GM21723 (cell line): ENCODE measurements at regions not wholly inside any gene's neighbourhood (a gene's known extent, or its start where the extent isn't known, plus 50 kb on each side); places are given as distances from the start of the nearest gene placed in this dataset.

ENCODE experiments used
- ATAC-seq: cut with Tn5 transposase; IDR thresholded peaks from one replicate; pipeline ENCODE4 v1.9.1; 2021; ENCODE audit warnings: mild to moderate bottlenecking, moderate library complexity; ENCODE audit not compliant: unreplicated experiment

DNA sequence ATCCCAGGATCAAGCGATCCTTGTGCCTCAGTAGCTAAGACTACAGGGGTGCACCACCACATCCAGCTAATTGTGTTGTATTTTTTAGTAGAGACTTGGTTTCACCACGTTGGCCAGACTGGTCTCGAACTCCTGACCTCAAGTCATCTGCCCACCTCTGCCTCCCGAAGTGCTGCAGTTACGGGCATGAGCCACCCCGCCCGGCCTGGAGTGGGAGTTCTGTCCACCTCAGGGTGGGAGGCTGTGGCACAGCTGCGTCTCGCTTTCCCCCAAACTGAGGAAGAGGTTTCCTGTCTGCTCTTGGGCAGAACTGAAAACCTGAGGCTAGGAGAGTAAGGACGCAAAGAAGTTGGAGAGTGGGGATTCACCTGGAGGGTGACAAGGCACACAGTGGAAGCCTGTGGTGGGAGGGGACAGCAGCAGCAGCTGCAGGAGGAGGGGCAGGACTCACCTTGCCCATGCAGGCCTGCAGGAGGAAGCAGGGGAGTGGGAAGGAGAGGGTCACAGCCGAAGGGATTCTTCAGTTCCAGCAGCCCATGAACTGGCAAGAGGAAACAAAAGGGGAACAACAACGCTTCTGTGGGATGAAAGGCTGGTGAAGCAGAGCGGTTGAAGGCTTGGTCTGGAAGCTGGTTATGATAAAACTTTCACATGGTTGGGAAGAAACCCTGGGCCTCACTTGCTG lies 181.4 kb downstream of the GAS1 start:
- ATAC-seq, result no peak

DNA sequence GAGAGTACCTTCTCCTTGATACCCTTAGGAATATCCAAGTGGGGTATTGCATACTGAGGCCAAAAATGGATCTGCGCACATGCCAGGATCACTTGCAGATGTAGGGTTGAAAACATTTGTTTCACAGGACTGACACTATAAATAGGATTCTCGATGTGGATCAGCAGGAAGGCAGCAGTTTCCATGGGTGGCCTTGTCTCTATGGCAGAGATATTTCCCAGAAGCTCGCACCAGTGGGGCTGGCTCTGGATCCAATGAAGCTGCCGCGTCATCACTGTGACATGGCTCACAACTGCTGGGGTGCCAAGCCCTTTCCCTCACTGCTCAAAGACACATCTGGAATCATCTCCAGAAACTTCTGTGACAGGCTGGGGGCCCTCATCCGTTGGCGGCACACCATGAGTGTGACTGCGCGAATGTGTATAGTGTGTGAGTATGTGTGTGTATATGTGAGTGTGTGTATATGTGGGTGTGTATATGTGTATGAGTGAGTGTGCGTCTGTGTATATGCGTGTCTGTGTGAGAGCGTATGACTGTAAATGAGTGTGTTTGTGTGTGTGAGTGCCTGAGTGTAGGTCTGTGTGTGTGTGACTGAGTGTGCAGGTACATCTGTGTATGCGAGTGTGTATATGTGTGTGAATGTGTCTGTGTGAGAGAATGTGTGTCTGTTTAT lies 182.5 kb downstream of the GAS1 start:
- no peak for ATAC-seq

DNA sequence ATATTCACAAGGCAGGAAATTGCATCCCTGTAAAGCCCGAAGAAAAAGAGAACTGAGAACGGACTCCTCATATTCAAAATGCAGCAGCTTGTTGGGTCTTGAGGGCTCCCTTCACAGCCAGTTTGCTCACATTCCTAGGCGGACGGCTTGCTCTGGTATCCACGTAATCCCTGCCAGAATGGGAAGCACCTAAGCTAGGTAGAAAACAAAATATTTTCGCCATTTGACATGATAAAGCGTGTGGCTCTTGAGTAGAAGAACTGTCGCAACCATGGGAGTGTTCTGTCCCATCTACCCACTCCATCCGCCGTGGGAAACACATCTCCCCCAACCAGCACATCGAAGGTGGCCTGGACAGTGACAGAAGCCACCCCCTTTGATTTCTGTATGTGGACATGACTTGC lies 183.1 kb downstream of the GAS1 start:
- ATAC-seq, result no peak

DNA sequence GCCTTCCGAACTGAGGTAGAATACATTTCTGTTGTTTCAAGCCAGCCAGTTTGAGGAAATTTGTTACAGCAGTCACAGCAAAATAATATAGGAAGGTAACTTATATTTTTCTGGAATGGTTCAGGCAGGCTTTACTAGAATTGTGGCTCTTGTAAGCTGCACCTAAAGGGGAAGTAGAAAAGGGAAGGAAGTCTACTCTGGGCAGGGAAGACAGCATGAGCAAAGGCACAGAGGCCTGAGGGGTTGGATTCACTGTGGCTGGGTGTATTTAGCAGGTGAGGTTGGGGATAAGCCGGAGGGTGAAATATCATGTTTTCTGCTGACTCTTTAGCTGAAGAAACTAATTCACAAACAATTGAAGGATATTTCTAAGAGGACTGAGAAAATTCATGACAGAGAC lies 183.5 kb downstream of the GAS1 start:
- no peak for ATAC-seq

DNA sequence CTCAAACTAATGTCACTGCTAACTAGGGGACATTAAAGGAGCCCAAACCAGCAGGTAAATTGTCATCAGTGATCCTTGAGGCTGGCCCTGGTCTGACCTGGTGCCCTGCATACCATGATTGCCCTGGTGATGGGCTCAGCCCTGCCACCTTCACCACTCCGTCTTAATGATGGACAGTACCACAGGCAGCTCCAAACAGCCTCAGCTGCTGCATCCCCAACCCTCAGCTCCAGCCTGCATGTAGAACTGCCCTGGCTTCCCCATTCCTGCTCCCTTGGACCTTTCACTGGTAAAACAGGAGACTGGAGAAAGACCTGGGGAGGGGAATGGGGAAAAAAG lies 190.0 kb downstream of the GAS1 start:
- ATAC-seq, result no peak

DNA sequence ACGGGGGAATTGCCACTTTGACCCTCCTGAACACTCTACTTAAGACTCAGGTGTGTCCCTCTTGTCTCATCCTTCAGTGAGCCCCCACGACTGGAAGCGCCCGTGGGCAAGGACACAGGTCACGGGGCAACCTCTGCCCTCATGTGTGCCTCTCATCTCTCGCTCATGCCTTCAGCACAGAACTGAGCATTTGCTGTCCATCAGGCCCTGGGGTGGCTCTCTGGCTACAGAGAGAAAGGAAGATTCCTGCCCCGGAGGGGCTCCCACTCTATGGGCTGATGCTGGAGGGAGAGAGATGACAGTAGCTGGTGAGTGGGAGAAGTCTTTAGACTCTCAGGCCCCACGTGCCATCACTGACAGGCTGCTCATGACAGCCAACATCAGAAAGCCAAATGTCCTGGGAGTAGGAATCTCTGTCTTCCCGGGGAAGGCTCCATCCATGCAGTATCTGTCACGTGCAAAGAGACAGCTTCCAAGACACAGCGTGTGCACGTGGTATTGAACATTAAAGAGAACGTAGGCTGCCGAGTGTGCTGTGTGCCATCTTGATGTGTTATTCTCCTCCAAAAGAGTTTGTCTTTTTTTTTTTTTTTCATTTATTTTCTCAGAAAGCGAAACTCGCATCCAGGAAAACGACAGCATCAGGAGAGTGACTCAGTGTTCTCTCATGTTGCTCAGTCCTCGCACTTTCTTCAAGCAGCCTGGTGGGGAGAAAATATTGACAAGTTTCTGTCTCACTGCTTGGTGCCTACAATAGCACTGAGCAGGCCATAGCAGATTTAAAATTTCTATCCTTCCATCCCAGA lies 190.5 kb downstream of the GAS1 start:
- ATAC-seq, result no peak

DNA sequence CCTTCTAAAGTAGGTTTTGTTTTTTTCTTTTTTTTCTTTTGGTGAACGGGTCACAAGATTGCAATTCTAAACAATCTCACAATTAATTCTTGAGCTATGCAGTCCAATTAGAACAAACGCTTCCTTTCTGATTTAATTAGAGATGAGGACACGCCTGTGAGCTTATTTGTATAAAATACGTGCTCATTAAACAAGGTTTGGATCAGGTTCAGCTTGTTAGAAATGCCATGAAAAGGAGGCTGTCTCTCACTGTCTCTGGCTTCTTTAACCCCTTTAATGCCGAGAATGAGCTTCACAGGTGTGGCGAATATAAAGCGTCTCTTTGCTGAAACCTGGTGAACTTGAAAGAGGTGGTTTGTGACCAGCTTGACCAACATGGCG lies 191.8 kb downstream of the GAS1 start:
- no peak for ATAC-seq

DNA sequence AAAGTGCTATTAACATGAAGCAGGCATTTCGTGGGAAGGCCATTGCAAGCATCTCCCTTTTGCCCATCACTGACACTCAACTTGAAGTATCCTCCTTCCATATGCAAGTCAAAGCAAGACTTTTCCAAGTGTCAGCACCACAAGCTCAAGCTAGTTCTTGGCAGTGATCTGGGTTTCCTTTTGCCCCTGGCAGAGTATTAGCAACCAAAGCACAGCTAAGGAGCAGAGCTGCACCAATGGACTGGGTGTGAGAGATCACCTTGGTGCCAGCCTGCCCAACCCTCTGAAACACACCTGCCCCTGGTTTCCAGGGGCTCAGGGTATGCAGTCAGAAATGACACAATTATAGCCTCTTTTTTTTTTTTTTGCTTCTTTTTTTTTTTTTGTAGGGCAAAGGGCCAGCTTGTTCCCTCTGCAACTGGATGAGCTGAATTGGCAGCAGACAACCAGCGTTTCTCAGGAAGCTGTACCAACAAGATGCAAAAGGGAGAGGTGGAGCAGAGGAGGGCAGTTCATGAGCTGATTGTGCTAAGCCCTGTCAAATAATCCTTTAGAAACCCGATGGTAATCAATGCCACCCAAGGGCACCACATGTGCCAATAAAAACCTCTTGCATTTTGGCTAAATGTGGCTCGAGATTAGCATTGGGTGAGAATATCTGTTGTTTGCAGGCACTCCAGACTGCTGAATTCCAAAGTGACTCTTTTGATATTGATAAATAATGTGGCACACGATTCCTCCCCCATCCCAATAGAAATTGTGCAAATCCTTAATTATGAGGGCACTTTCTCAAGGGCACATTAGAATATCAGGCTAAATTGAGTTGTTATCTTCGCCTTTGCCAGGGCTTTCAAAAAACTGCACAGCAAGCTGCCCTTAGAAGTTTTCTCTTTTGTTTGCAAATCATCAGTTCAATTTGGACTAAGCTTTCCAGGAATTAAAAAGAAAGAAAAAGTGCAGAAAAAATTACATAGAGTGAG lies 192.4 kb downstream of the GAS1 start:
- no peak for ATAC-seq

DNA sequence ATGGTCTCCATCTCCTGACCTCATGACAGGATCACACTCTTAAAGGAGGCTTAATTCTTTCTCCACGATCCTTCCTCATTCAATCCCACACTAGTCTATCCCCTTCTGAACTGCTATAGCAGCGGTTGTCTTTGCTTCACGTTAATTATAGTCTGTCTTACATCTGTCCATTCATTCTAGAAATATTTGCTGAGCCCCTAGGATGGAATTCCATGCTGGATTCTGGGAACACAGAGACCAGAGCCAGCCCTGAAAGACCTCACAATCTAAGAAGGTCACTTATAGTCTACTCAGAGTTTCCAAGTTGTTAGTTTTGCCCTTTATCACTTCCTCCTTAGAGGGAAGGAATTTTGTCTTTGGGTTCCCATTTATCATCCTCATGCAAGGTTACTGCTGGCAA lies 193.5 kb downstream of the GAS1 start:
- ATAC-seq, result no peak

DNA sequence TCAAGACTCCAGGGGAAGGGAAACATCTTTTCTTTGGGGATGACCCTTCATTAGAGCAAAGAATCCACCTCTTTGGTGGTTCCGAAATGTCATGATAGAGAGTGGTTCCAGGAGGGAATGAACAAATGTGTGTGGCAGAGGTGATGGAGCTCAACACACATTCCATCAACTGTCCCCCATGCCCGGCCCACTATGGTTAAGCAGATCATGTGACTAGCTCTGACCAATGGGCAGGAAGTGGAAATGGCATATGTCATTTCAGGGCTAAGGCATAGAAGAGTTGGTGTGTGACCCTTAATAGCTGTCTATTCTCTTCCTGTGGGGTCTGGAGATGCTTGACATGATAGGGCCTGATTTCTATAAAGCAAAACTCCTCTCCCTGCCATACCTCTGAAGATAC lies 194.6 kb downstream of the GAS1 start:
- no peak for ATAC-seq

DNA sequence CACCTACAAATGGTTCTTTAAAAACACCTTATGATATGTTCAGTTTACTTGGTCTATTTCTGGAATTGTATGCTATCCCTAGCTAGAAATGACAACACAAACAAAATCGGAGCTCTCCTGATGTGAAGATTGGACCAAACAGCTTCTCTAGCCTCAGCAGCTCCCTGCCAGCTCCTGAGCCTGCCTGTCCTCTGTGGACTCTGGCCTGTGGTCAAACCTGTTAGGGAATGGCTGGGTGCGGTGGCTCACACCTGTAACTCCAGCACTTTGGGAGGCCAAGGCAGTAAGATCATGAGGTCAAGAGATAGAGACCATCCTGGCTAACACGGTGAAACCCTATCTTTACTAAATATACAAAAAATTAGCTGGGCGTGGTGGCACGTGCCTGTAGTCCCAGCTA lies 195.3 kb downstream of the GAS1 start:
- ATAC-seq, result no peak

DNA sequence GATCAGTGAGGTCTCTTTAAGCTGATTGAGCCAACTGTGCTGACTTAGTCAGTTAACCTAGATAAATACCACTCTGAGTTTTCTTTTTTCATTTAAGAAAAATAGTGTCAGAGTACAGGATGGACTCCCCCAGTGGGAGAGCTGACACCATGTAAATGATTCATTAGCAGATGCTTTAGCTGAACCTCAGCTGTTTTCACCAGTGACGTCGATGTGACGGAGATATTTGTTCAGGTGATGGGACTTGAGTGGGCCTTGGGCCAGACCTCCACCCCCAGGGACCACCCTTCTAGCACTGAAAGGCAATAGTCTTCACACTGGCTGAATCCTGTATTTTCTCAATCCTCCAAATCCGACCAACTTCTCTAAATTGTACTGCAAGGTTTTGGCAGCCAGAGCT lies 196.1 kb downstream of the GAS1 start:
- no peak for ATAC-seq

DNA sequence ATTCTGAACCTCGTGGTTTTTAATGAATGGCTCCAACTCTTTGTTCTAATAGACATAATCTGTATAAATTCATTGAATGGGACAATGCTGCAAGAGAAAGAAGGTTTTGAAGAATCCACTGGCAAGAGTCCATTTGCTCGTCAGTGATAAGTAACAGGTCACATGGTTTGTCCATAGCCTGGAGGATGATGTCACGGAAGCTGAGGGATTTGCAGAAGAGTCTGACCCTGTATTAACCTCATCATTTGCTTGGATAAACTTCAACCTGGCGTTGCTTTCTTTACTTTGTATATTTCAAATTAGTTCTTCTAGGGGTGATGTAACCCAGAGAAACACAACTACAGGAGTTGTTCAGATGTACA lies 197.4 kb downstream of the GAS1 start:
- no peak for ATAC-seq

DNA sequence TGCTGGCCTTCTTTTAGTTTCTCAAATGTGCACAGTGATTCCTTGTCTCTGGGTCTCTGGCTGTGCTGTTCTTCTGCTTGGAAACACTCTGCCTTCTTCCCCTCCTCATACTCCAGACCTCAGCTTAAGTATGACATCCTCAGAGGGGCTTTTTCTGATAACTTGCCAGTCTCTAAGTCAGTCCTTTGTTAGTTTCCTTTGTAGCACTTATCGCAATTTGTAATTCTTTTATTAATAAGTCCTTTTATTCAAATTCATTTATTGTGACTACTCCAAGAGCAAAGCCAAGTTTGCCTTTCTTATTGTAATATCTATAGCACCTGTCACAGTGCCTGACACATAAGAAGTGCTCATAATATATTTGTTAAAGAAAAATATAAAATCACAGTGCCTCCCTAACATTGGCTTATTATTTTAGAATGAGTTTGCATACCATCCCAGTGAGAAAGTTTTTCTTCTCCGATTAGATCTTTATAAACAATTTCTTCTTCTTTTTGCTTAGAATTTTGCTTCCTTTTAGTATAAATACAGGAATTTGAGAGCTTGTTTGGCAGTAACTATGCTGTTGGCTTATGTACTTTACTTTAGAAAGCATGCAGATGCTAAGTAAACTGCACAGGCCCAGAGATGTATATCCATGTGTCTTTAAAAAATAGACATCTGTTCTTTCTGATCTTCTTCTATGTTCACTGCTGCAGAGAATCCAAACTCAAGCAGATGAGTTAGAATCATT lies 198.0 kb downstream of the GAS1 start:
- no peak for ATAC-seq

DNA sequence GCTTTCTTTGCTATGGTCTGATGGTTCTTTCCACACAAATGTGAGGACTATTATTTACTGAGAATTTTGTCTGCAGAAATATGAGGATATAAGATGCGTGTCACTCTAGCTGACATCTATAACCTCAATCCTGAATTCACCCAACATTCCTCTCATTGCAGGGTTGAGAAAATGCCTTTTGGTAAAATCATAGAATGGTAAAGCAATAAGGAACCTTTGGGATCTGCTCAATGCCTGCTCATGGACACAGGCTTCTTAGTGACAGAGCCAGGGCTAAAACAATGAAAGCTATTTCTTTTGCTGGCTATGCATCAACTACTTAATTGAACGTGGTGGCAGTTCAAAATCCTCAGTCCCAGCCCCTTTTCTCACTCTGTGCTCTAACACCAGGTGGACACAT lies 199.6 kb downstream of the GAS1 start:
- no peak for ATAC-seq

DNA sequence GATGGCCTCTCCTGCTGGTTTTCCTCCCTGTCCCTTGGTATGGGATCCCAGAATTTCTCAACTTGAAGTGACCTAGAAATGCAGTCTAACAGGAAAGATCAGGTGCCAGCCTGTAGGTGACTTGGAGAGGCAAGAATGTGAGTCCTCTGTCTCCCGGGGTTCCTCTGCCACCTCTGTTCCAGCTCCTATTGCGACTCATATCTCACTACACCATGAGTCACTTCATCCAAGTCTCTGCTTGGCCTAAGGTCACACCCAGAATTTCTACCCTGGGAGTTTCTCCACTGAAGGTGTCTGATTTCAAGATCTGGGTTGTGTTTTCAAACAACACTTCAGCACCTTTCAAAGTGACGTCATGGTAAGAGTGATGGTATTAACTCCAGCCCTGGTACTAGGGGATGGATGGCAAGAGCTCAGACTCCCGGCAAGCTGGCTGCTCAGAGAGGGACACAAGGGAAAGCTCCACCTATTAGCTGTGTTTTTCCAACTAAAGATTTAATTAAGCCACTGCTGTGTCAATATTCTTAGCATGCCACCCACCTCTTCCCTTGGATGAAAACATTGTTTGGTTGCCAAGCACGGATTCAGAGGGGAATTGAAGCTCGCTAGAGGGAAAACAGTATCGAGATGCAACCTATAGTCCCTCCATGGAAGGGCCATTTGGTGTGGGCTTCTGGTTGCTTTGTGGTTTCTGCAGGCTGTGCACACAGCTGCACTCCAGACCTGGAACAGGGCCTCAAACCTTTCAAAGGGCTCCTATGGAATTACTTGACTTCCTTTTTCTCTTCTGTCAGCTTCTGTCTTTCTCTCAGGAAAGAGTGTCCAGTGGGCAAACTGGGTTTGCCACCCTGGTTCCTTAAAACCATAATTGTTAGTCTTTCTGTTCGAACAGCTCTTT lies 205.7 kb downstream of the GAS1 start:
- ATAC-seq, result no peak

DNA sequence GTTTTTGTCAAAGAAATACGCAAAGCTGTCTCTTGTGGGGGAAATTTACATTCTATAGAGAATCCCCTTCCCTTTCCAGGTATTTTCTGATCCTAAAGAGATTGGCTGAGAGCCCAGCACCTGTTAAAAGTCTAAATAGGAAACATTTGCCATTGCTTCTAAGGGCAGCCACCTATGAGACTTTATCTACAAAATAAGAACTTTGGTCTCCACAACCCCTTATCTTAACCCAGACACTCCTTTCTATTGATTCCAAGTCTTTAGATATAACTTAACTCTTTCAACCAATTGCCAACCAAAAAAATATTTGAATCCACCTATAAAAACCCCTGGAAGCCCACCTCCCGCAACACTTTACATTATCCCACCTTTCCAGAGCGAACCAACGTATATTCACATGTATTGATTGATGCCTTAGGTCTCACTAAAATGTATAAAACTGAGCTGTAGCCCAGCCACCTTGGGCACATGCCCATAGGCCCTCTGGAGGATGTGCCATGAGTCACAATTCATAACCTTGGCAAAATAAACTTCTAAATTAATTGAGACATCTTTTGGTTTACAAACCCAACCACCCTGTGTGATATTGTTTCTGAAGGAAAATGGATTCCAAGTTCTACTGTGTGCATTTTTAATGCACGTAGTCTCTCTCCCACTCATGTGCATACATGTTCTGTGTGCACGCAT lies 211.4 kb downstream of the GAS1 start:
- no peak for ATAC-seq

DNA sequence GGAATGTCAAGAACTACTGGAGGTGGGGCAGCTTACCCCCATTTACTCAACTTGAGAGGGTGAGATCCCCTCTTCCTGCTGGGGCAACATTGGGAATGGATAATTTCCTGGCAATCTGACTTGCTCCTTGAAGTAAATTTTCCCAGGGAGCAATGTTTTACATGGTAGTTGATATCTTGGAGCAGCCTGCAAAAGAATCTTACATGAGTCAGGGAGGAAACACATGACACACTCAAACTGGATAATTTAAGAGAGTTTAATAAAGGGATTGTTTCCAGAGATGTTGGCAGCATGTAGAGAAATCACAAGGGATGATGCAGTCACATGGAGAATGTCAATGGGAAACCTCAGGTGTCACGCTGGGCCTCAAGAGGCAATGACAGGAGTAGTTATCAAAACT lies 212.5 kb downstream of the GAS1 start:
- ATAC-seq, result no peak

DNA sequence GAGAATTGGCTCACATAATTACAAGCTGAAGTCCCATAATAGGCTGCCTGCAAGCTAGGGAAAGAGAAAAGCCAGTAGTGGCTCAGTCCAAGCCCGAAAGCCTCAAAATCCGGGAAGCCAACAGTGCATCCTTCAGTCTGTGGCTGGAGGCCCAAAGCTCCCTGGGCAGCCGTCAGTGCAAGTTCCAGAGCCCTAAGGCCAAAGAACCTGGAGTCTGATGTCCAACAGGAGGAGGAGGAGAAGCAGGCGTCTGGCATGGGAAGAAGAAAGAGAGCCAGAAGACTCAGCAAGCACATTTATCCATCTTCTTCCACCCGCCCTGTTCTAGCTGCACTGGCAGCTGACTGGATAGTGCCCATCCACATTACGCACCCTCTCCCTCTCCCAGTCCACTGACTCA lies 213.4 kb downstream of the GAS1 start:
- ATAC-seq, result no peak
